Hepatocyte (in vitro differentiated cells): ENCODE measurements at regions not wholly inside any gene's neighbourhood (a gene's known extent, or its start where the extent isn't known, plus 50 kb on each side); places are given as distances from the start of the nearest gene placed in this dataset.
"Not testable (repeated sequence)": the region's sequence is repeated elsewhere in the genome, so short reads cannot be mapped to it uniquely, and the experiment has no call there.

Experiments used
- DNase-seq: peaks from one replicate; pipeline ENCODE4 v3.0.0-alpha.2; 2016; ENCODE audit warnings: low spot score
- H2AFZ ChIP-seq: fragments of 200-600 bp; sonication (generic); 2 replicates; pipeline ENCODE4 v1.6.0; 2016; ENCODE audit warnings: antibody characterized with exemption, mild to moderate bottlenecking
- H3K27ac ChIP-seq: fragments of 200-600 bp; sonication (generic); 2 replicates; pipeline ENCODE4 v1.5.1; 2016; ENCODE audit warnings: mild to moderate bottlenecking
- H3K27me3 ChIP-seq: fragments of 200-600 bp; sonication (generic); 2 replicates; pipeline ENCODE4 v1.6.1; 2016
- H3K36me3 ChIP-seq: fragments of 200-600 bp; sonication (generic); replicated peaks from 2 replicates; pipeline ENCODE4 v1.5.1; 2016; ENCODE audit warnings: low read depth; ENCODE audit not compliant: insufficient read depth
- H3K4me1 ChIP-seq: fragments of 200-600 bp; sonication (generic); 2 replicates; pipeline ENCODE4 v1.5.1; 2016; ENCODE audit warnings: mild to moderate bottlenecking, moderate library complexity; ENCODE audit not compliant: insufficient read depth
- H3K4me2 ChIP-seq: fragments of 200-600 bp; sonication (generic); 2 replicates; pipeline ENCODE4 v1.6.0; 2016
- H3K4me3 ChIP-seq: fragments of 200-600 bp; sonication (generic); 2 replicates; pipeline ENCODE4 v1.5.1; 2016; ENCODE audit warnings: mild to moderate bottlenecking
- H3K79me2 ChIP-seq: fragments of 200-600 bp; sonication (generic); 2 replicates; pipeline ENCODE4 v1.6.0; 2017; ENCODE audit warnings: mild to moderate bottlenecking
- H3K9me2 ChIP-seq: fragments of 200-600 bp; sonication (generic); replicated peaks from 2 replicates; pipeline ENCODE4 v1.6.0; 2017; ENCODE audit warnings: mild to moderate bottlenecking; ENCODE audit not compliant: insufficient read depth
- H3K9me3 ChIP-seq: fragments of 200-600 bp; sonication (generic); 2 replicates; pipeline ENCODE4 v1.5.1; 2016; ENCODE audit warnings: low read depth, mild to moderate bottlenecking
- H4K20me1 ChIP-seq: fragments of 200-600 bp; sonication (generic); 2 replicates; pipeline ENCODE4 v1.6.0; 2016; ENCODE audit warnings: mild to moderate bottlenecking; ENCODE audit not compliant: insufficient read depth, poor library complexity, severe bottlenecking
- EZH2 ChIP-seq: fragments of 200-600 bp; sonication (generic); IDR thresholded peaks from 2 replicates; pipeline ENCODE4 v1.6.1; 2016; ENCODE audit warnings: antibody characterized with exemption, mild to moderate bottlenecking, borderline replicate concordance
- EZH2phosphoT487 ChIP-seq: fragments of 200-600 bp; sonication (generic); IDR thresholded peaks from one replicate; pipeline ENCODE4 v1.6.1; 2018; ENCODE audit warnings: antibody characterized with exemption, mild to moderate bottlenecking, low read depth, moderate library complexity; ENCODE audit not compliant: unreplicated experiment, severe bottlenecking
- WGBS: methylation state at CpG from one replicate; pipeline ENCODE4 v1.1.6; 2016; ENCODE audit warnings: low lambda C conversion rate; ENCODE audit errors: missing lambda C conversion rate; 5-methylcytosine and 5-hydroxymethylcytosine counted together
- TF ChIP-seq, protein P1 (sequence below): fragments of 200-600 bp; sonication (generic); IDR thresholded peaks from 2 replicates; pipeline ENCODE4 v1.5.1; 2016; ENCODE audit warnings: antibody characterized with exemption, mild to moderate bottlenecking; ENCODE audit not compliant: poor library complexity

DNA sequence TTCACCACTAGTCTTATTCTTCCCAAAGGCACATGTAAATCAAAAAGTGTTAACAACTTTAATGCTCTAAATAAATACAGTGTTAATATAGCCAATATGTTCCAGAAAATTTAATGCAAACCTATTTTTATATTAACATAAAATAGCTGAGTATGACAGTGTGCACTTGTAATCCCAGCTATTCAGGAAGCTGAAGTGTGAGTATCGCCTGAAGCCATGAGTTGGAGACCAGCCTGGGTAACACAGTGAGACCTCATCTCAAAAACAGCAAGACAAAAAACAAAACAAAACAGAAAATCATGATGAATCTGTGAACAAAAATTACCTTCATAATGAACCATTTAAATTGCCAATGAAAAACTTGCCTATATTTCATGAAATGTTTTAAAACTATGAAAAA, 798.9 kb downstream of the SLC6A15 start:
- H3K27me3 ChIP-seq: no peaks in the 10 kb centered on the region
- no peaks in the 10 kb centered on the region for H3K79me2 ChIP-seq
- H3K9me2 ChIP-seq: no peaks in the 10 kb centered on the region
- H3K4me1 ChIP-seq: no peaks in the 10 kb centered on the region
- no peak overlapping the region for H3K27ac ChIP-seq
- H2AFZ ChIP-seq: no peak overlapping the region
- H3K4me3 ChIP-seq: no peak overlapping the region
- no peaks in the 10 kb centered on the region for H4K20me1 ChIP-seq
- WGBS: 100% methylated on average over 1 of the region's 1 CpG
- no peak for TF ChIP-seq EZH2phosphoT487
- TF ChIP-seq EZH2: no peak
- TF ChIP-seq, protein P1, sequence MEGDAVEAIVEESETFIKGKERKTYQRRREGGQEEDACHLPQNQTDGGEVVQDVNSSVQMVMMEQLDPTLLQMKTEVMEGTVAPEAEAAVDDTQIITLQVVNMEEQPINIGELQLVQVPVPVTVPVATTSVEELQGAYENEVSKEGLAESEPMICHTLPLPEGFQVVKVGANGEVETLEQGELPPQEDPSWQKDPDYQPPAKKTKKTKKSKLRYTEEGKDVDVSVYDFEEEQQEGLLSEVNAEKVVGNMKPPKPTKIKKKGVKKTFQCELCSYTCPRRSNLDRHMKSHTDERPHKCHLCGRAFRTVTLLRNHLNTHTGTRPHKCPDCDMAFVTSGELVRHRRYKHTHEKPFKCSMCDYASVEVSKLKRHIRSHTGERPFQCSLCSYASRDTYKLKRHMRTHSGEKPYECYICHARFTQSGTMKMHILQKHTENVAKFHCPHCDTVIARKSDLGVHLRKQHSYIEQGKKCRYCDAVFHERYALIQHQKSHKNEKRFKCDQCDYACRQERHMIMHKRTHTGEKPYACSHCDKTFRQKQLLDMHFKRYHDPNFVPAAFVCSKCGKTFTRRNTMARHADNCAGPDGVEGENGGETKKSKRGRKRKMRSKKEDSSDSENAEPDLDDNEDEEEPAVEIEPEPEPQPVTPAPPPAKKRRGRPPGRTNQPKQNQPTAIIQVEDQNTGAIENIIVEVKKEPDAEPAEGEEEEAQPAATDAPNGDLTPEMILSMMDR: no peak
- H3K36me3 ChIP-seq: no peaks in the 10 kb centered on the region
- H3K9me3 ChIP-seq: no peaks in the 10 kb centered on the region
- DNase-seq: no peak
- no peak overlapping the region for H3K4me2 ChIP-seq

DNA sequence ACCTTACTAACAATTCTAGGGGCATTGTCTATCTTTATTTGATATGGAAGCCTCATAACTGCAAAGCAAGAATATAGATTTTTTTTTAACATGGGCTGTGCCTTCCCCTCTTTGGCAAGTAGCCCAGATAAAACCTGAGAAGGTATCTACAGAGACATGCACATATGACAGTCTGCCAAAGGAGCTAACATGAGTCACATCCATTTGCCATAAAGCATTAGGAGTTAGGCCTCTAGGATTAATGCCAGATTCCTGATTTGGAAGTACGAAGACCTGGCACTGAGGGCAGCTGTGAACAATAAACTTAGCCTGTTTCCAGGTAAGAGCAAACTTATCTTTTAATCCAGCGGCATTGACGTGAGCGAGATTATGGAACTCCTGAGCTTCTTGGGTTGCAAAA, 808.7 kb downstream of the SLC6A15 start:
- H3K27me3 ChIP-seq, DNase-seq: not testable (repeated sequence)
- 85% methylated on average over 4 of the region's 4 CpGs for WGBS

DNA sequence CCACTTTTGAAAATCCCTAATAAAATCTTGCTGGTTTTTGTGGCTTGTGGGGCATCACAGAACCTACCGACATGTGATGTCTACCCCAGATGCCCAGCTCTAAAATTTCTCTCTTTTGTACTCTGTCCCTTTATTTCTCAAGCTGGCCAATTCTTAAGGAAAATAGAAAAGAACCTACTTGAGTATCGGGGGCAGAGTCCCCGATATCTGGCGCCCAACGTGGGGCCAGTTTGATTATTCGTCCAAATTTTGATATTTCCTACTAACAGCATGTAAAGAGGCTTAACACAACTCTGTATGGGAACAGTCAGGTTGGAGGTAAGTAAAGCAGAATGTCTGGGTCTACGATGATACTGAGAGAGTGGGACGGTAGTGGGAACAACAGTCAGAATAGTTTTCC, 810.6 kb downstream of the SLC6A15 start:
- H3K79me2 ChIP-seq, H3K9me2 ChIP-seq, H3K27ac ChIP-seq, H3K36me3 ChIP-seq, H3K27me3 ChIP-seq, H2AFZ ChIP-seq, H3K4me1 ChIP-seq, H3K4me2 ChIP-seq, H3K4me3 ChIP-seq, H4K20me1 ChIP-seq, DNase-seq, H3K9me3 ChIP-seq: not testable (repeated sequence)
- WGBS: 92% methylated on average over 8 of the region's 8 CpGs

More for the DNA sequence above, 808.7 kb downstream of the SLC6A15 start:
- not testable (repeated sequence) for H3K4me1 ChIP-seq, H3K79me2 ChIP-seq, H3K4me2 ChIP-seq, H3K36me3 ChIP-seq, H3K9me2 ChIP-seq, H3K9me3 ChIP-seq, H4K20me1 ChIP-seq, H3K4me3 ChIP-seq, H3K27ac ChIP-seq, H2AFZ ChIP-seq

DNA sequence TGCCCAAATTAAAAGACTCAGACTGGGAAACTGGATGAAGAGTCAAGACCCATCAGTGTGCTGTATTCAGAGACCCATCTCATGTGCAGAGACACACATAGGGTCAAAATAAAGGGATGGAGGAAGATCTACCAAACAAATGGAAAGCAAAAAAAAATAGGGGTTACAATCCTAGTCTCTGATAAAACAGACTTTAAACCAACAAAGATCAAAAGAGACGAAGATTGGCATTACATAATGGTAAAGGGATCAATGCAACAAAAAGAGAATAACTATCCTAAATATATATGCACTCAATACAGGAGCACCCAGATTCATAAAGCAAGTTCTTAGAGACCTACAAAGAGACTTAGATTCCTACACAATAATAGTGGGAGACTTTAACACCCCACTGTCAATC, 813.0 kb downstream of the SLC6A15 start:
- H4K20me1 ChIP-seq, H3K4me2 ChIP-seq, H3K27me3 ChIP-seq, H3K36me3 ChIP-seq, H2AFZ ChIP-seq, H3K79me2 ChIP-seq, H3K9me3 ChIP-seq, H3K9me2 ChIP-seq, H3K4me1 ChIP-seq, H3K27ac ChIP-seq, H3K4me3 ChIP-seq: not testable (repeated sequence)
- WGBS: 100% methylated on average over 1 of the region's 1 CpG
- peak; percentile 5 for DNase-seq

DNA sequence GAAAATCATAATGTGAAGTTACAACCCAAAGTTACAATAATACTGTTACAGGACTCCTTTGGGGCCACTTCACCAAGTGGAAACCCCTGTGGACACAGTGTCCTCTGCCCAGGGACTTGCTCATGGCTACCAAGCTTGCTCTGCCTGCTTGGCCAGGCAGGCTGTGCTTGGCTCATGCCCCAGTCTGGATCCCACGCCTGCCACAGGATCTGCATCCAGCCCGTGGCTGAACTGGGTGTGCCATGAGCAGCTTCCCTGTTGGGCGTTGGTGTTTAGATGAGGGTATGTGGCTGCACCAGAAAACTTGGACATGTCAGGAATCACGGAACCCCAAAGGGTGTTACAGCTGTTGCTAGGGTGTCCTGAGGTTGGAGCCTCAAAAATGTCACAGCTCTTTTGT, 820.9 kb downstream of the SLC6A15 start:
- H3K27me3 ChIP-seq: no peaks in the 10 kb centered on the region
- no peak overlapping the region for H3K4me3 ChIP-seq
- H3K9me3 ChIP-seq: no peaks in the 10 kb centered on the region
- DNase-seq: no peak
- no peaks in the 10 kb centered on the region for H4K20me1 ChIP-seq
- no peak overlapping the region for H3K4me2 ChIP-seq
- H3K27ac ChIP-seq: no peak overlapping the region
- no peaks in the 10 kb centered on the region for H3K36me3 ChIP-seq
- TF ChIP-seq, protein P1: no peak
- no peak for TF ChIP-seq EZH2phosphoT487
- TF ChIP-seq EZH2: no peak
- no peaks in the 10 kb centered on the region for H3K9me2 ChIP-seq
- WGBS: 85% methylated on average over 4 of the region's 4 CpGs
- no peaks in the 10 kb centered on the region for H3K79me2 ChIP-seq
- H2AFZ ChIP-seq: no peak overlapping the region
- no peaks in the 10 kb centered on the region for H3K4me1 ChIP-seq
